ENCODE measurements at regions not wholly inside any gene's neighbourhood (a gene's known extent, or its start where the extent isn't known, plus 50 kb on each side); places are given as distances from the start of the nearest gene placed in this dataset.

DNA sequence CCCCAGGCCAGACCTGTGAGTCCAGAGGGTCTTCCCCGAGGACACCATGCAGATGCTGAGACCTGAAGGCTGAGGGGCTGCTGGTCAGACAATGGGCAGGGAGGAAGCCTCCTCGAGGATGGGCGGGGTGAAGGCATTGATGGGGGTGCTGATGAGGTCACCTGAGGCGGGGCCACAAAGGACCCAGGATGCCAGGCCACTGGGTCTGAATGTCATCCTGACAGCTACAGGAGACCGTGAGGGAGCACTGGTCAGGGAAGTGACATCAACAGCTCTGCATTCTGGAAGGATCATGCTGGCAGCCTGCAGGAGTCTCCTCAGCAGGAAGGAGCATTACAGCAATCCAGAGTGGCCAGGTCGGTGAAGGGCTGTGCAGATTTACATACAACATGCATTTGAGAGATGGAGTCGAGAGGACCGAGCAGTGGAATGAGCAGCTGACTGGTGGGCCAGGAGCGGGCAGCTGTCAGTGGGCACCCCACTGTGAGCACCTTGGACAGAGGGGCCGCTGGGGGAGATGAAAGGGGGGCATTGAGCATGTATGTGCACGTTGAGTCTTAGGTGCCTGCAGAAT is 77.7 kb upstream of the ADAMTS2 start:
- Histone ChIP-seq H3K4me3 (ENCODE audit: low read length) (no peak overlapping the region), H3K9me3 (replicated peaks; ENCODE audit: low read length) (peaks cover 4% of the 10 kb centered on the region), H3K4me1 (ENCODE audit: control insufficient read depth, insufficient read depth, low read length) (no peaks in the 10 kb centered on the region), H3K36me3 (ENCODE audit: insufficient read depth, low read length) (no peaks in the 10 kb centered on the region), H3K9ac (ENCODE audit: low read depth, low read length) (no peak overlapping the region), H3K4me2 (ENCODE audit: low read length) (no peak overlapping the region), H3K27me3 (ENCODE audit: control insufficient read depth, insufficient read depth, low read length) (no peaks in the 10 kb centered on the region)

DNA sequence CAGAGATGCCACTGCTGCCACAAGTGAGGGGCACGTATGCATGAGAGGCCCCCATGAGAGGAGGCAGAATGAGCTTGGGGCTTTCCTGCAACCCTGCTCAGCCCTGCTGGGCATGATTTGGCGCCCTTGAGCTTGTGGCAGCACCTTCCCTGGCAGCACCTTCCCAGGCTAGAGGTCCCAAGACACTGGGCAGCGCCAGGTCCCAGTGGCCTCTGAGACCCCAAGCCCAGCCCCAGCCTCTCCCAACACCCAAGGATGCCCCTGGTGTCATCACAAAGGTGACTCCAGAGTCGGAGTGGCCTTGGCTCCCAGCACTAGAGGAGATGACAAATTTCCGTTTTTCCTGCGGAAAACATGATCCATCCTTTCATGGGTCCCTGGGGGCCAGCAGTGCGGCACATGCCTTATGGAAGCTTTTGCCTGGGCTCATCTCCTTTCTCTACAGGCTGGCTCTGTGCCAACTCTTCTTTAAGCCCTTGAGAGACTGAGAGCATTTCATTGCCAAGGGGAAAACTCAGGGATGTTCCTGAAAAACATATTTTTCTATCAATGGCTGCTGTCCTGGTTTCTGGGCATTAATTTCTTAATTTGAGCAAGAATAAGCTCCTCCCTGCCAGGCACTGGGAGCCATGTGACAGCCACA is 77.1 kb upstream of the ADAMTS2 start:
- H3K4me3 ChIP-seq (ENCODE audit: low read length): no peak overlapping the region
- H3K27me3 ChIP-seq (ENCODE audit: control insufficient read depth, insufficient read depth, low read length): no peaks in the 10 kb centered on the region
- H3K36me3 ChIP-seq (ENCODE audit: insufficient read depth, low read length): no peaks in the 10 kb centered on the region
- no peak overlapping the region for H3K9ac ChIP-seq (ENCODE audit: low read depth, low read length)
- H3K4me1 ChIP-seq (ENCODE audit: control insufficient read depth, insufficient read depth, low read length): no peaks in the 10 kb centered on the region
- peaks cover 4% of the 10 kb centered on the region for H3K9me3 ChIP-seq (replicated peaks; ENCODE audit: low read length)
- H3K4me2 ChIP-seq (ENCODE audit: low read length): no peak overlapping the region

DNA sequence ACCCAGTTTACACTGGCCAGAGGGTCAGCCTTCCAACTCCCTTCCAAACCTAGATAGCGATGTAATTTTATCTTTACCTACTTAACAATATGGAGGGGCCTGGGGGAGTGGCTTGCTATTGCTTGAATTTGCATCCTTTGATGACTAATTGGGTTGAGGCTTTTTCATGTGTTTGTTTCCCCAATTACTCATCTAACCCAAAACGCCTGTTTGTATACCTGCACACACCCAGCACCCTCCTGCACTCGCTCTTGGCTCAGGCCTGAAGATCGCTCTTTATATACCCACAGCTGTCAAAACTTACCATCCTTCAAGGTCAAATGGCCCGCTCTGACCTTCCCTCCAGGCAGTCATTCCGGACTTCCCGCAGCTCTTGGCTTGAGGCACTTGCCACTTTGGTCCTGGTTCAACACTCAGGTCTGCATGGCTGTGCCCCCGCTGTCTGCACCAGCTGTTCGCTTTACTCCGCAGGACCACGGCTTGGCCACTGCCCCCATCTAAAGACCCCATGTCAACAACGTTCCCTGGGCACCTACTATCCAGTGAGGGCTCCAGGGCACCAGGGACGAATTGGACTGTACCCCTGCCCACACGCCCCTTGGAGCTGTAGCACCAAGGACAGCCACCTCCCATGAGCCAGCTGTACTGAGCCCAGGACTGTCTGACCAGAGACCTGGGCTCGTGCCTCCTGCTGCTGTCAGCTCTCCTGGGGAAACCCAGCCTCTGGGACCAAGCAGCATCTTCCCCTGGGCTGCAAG is 76.1 kb upstream of the ADAMTS2 start:
- H3K9ac ChIP-seq (ENCODE audit: low read depth, low read length): no peak overlapping the region
- H3K4me2 ChIP-seq (ENCODE audit: low read length): no peak overlapping the region
- H3K36me3 ChIP-seq (ENCODE audit: insufficient read depth, low read length): no peaks in the 10 kb centered on the region
- H3K9me3 ChIP-seq (replicated peaks; ENCODE audit: low read length): peaks cover 4% of the 10 kb centered on the region
- H3K27me3 ChIP-seq (ENCODE audit: control insufficient read depth, insufficient read depth, low read length): no peaks in the 10 kb centered on the region
- no peak overlapping the region for H3K4me3 ChIP-seq (ENCODE audit: low read length)
- no peaks in the 10 kb centered on the region for H3K4me1 ChIP-seq (ENCODE audit: control insufficient read depth, insufficient read depth, low read length)

GRCh38 chr5:179420476-179420875 is 75.2 kb upstream of the ADAMTS2 start:
- no peaks in the 10 kb centered on the region for H3K9me3 ChIP-seq (replicated peaks; ENCODE audit: low read length)
- H3K36me3 ChIP-seq (ENCODE audit: insufficient read depth, low read length): no peaks in the 10 kb centered on the region
- H3K27me3 ChIP-seq (ENCODE audit: control insufficient read depth, insufficient read depth, low read length): no peaks in the 10 kb centered on the region
- no peak overlapping the region for H3K4me2 ChIP-seq (ENCODE audit: low read length)
- no peaks in the 10 kb centered on the region for H3K4me1 ChIP-seq (ENCODE audit: control insufficient read depth, insufficient read depth, low read length)
- H3K9ac ChIP-seq (ENCODE audit: low read depth, low read length): no peak overlapping the region
- no peak overlapping the region for H3K4me3 ChIP-seq (ENCODE audit: low read length)

DNA sequence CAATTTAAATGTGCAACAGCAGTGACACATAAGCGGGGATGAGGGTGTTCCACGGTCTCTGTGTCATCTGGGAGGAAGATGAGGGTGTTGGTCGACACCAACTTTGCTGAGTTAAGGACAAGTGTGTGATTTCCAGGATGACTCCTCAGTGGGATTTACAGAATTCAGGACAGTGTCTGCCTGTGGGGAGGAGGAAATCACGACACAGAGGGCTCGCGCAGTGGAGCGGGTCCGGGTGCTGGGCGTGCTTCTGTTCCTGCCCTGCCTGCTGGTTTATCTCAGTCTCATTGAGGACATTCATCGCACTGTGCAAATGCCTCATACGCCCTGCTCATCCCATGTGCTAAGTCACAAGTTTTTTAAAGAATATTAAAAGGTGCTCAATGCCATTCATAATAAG is 73.7 kb upstream of the ADAMTS2 start:
- Histone ChIP-seq H3K4me1 (ENCODE audit: control insufficient read depth, insufficient read depth, low read length) (no peaks in the 10 kb centered on the region), H3K36me3 (ENCODE audit: insufficient read depth, low read length) (no peaks in the 10 kb centered on the region), H3K4me3 (ENCODE audit: low read length) (no peak overlapping the region), H3K4me2 (ENCODE audit: low read length) (no peak overlapping the region), H3K9ac (ENCODE audit: low read depth, low read length) (no peak overlapping the region), H3K9me3 (replicated peaks; ENCODE audit: low read length) (no peaks in the 10 kb centered on the region), H3K27me3 (ENCODE audit: control insufficient read depth, insufficient read depth, low read length) (no peaks in the 10 kb centered on the region)

GRCh38 chr5:179417696-179418095 is 72.4 kb upstream of the ADAMTS2 start:
- Histone ChIP-seq H3K4me1 (ENCODE audit: control insufficient read depth, insufficient read depth, low read length) (no peaks in the 10 kb centered on the region), H3K36me3 (ENCODE audit: insufficient read depth, low read length) (no peaks in the 10 kb centered on the region), H3K4me2 (ENCODE audit: low read length) (no peak overlapping the region), H3K4me3 (ENCODE audit: low read length) (no peak overlapping the region), H3K9me3 (replicated peaks; ENCODE audit: low read length) (no peaks in the 10 kb centered on the region), H3K9ac (ENCODE audit: low read depth, low read length) (no peak overlapping the region), H3K27me3 (ENCODE audit: control insufficient read depth, insufficient read depth, low read length) (no peaks in the 10 kb centered on the region)

GRCh38 chr5:179417016-179417415 is 71.8 kb upstream of the ADAMTS2 start:
- no peak overlapping the region for H3K4me2 ChIP-seq (ENCODE audit: low read length)
- H3K27me3 ChIP-seq (ENCODE audit: control insufficient read depth, insufficient read depth, low read length): no peaks in the 10 kb centered on the region
- no peak overlapping the region for H3K4me3 ChIP-seq (ENCODE audit: low read length)
- H3K4me1 ChIP-seq (ENCODE audit: control insufficient read depth, insufficient read depth, low read length): no peaks in the 10 kb centered on the region
- H3K9ac ChIP-seq (ENCODE audit: low read depth, low read length): no peak overlapping the region
- H3K9me3 ChIP-seq (replicated peaks; ENCODE audit: low read length): no peaks in the 10 kb centered on the region
- no peaks in the 10 kb centered on the region for H3K36me3 ChIP-seq (ENCODE audit: insufficient read depth, low read length)

- Histone ChIP-seq H3K9ac (ENCODE audit: low read depth, low read length) (no peak overlapping the region), H3K9me3 (replicated peaks; ENCODE audit: low read length) (no peaks in the 10 kb centered on the region), H3K27me3 (ENCODE audit: control insufficient read depth, insufficient read depth, low read length) (no peaks in the 10 kb centered on the region), H3K4me3 (ENCODE audit: low read length) (no peak overlapping the region), H3K4me2 (ENCODE audit: low read length) (no peak overlapping the region), H3K4me1 (ENCODE audit: control insufficient read depth, insufficient read depth, low read length) (no peaks in the 10 kb centered on the region), H3K36me3 (ENCODE audit: insufficient read depth, low read length) (no peaks in the 10 kb centered on the region)
Observed at GRCh38 chr5:179416114-179416822, 71.0 kb upstream of the ADAMTS2 start.

DNA sequence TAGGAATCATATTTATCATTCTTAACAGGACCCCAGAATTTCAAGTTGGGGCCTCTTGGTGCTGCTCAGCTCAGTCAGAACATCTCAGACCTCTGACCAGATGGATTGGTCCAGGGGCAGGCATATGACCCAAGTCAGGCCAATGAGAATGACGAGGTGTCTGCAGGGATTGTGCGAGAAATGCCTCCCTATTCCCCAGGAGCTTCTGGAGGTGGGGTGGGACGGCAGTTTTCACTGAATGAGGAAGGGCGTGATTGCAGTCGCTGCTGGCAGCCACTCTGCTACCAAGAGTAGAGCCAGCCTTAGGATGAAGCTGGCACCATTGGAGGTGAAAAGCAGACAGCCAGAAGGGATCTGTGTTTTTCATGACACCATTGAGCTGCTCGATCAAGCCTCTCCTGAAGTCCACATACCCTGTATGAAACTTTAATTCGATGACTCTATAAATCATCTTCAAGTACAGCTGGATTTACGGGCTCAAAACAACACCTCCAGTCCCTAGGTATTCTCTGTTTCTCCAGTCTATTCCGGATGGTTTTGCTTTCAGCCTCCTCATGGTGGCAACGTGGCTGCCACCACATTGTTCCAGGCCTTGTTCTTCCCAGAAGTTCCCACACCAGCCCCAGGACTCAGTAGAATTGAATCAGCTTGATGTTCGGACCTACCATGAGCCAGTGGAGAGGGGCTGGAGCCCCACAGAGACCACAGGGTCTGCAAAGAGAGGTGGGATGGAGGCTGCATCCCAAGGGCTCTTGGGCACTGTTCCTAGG is 70.2 kb upstream of the ADAMTS2 start:
- Histone ChIP-seq H3K4me1 (ENCODE audit: control insufficient read depth, insufficient read depth, low read length) (no peaks in the 10 kb centered on the region), H3K9ac (ENCODE audit: low read depth, low read length) (no peak overlapping the region), H3K4me2 (ENCODE audit: low read length) (no peak overlapping the region), H3K4me3 (ENCODE audit: low read length) (no peak overlapping the region), H3K36me3 (ENCODE audit: insufficient read depth, low read length) (no peaks in the 10 kb centered on the region), H3K9me3 (replicated peaks; ENCODE audit: low read length) (no peaks in the 10 kb centered on the region), H3K27me3 (ENCODE audit: control insufficient read depth, insufficient read depth, low read length) (no peaks in the 10 kb centered on the region)

DNA sequence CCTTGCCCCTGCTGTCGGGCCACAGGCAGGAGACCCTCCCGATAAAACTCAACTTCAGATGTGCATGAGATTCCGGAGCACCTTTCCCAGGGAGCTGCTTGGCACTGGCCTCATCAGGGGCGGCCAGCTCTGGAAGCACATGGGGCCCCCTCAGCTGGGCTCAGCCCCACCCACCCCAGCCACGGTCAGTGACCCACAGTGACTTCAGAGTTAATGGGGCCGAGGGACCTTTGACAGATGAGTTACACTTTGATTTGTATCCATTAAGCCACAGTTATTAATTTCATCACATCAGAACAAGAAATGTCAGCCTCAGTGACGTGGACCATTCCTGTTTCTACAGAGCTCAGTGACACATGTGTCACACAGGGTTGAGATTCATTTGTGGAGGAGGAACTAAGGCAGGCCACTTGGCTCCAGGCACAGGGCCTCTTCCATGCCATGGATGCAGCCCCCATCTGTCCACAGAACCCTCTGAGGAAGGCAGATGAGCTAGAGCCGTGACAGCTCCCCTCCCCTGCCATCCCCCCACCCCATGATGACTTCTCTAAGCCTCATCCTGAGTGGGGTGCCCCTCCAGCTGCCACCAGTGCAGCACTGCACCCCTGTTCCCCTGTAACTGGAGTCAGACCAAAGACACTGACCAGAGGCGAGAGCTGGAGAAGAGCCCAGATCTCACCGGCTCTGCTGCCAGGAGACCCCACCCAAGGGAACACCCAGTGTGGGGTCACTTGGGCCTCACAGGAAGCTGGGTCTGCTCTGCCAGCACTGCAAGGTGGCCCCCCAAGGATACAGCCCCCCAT is 69.4 kb upstream of the ADAMTS2 start:
- H3K4me1 ChIP-seq (ENCODE audit: control insufficient read depth, insufficient read depth, low read length): no peaks in the 10 kb centered on the region
- H3K9me3 ChIP-seq (replicated peaks; ENCODE audit: low read length): no peaks in the 10 kb centered on the region
- H3K27me3 ChIP-seq (ENCODE audit: control insufficient read depth, insufficient read depth, low read length): no peaks in the 10 kb centered on the region
- no peak overlapping the region for H3K9ac ChIP-seq (ENCODE audit: low read depth, low read length)
- no peaks in the 10 kb centered on the region for H3K36me3 ChIP-seq (ENCODE audit: insufficient read depth, low read length)
- H3K4me3 ChIP-seq (ENCODE audit: low read length): no peak overlapping the region
- H3K4me2 ChIP-seq (ENCODE audit: low read length): no peak overlapping the region

Data from skeletal muscle satellite cell (primary cell).